WERI-Rb-1 (cell line): ENCODE measurements at regions not wholly inside any gene's neighbourhood (a gene's known extent, or its start where the extent isn't known, plus 50 kb on each side); places are given as distances from the start of the nearest gene placed in this dataset.
A peak's percentile ranks its signal among the peaks of the same experiment; 100 is the strongest.
"Not testable (repeated sequence)": the region's sequence is repeated elsewhere in the genome, so short reads cannot be mapped to it uniquely, and the experiment has no call there.

Experiments used
- DNase-seq: peaks from one replicate; pipeline ENCODE4 v3.0.0-alpha.2; 2020
- H3K27ac ChIP-seq: fragments of 250-450 bp; sonication (Bioruptor Pico); 2 replicates; pipeline ENCODE4 v1.5.1; 2020; ENCODE audit warnings: mild to moderate bottlenecking, moderate library complexity
- H3K27me3 ChIP-seq: fragments of 250-450 bp; sonication (Bioruptor Pico); 2 replicates; pipeline ENCODE4 v1.5.1; 2021; ENCODE audit warnings: mild to moderate bottlenecking, low read depth, moderate library complexity; ENCODE audit not compliant: insufficient read depth, severe bottlenecking
- H3K36me3 ChIP-seq: fragments of 250-450 bp; sonication (Bioruptor Pico); 2 replicates; pipeline ENCODE4 v1.5.1; 2020; ENCODE audit warnings: mild to moderate bottlenecking, moderate library complexity
- H3K4me3 ChIP-seq: 2 replicates; pipeline ENCODE4 v1.5.1; 2011; ENCODE audit warnings: low read depth, mild to moderate bottlenecking, control low read depth, low read length
- H3K9me3 ChIP-seq: fragments of 250-450 bp; sonication (Bioruptor Pico); 2 replicates; pipeline ENCODE4 v1.5.1; 2021; ENCODE audit warnings: mild to moderate bottlenecking, moderate library complexity; ENCODE audit not compliant: severe bottlenecking
- TF ChIP-seq, protein P1 (sequence below): IDR thresholded peaks from 2 replicates; pipeline ENCODE4 v1.5.1; 2011; ENCODE audit warnings: low read depth, mild to moderate bottlenecking, control low read depth, inconsistent platforms, low read length

DNA sequence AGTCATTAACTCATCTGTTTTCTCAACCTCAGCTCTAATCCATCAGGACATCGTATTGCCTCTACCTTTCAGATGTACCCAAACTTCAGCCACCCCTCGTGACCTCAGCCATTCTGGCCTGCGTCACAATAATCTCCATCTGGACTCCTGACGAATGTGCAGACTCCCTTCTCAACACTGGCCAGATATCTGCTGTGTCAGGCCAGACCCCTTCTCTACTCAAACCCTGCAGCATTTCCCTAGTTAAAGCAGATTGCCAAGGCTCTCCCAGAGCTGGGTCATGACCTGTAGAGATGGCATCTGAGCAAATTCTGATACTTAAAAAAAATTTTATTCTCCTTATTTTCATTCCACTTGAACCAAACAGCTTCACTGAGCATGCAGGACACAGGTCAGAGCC lies 69.5 kb upstream of the TMEM18 start:
- H3K27me3 ChIP-seq = no peaks in the 10 kb centered on the region
- TF ChIP-seq, protein P1, sequence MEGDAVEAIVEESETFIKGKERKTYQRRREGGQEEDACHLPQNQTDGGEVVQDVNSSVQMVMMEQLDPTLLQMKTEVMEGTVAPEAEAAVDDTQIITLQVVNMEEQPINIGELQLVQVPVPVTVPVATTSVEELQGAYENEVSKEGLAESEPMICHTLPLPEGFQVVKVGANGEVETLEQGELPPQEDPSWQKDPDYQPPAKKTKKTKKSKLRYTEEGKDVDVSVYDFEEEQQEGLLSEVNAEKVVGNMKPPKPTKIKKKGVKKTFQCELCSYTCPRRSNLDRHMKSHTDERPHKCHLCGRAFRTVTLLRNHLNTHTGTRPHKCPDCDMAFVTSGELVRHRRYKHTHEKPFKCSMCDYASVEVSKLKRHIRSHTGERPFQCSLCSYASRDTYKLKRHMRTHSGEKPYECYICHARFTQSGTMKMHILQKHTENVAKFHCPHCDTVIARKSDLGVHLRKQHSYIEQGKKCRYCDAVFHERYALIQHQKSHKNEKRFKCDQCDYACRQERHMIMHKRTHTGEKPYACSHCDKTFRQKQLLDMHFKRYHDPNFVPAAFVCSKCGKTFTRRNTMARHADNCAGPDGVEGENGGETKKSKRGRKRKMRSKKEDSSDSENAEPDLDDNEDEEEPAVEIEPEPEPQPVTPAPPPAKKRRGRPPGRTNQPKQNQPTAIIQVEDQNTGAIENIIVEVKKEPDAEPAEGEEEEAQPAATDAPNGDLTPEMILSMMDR = no peak
- H3K9me3 ChIP-seq = no peaks in the 10 kb centered on the region
- DNase-seq = peak; percentile 34
- H3K27ac ChIP-seq = no peak overlapping the region
- no peak overlapping the region for H3K4me3 ChIP-seq
- no peaks in the 10 kb centered on the region for H3K36me3 ChIP-seq

DNA sequence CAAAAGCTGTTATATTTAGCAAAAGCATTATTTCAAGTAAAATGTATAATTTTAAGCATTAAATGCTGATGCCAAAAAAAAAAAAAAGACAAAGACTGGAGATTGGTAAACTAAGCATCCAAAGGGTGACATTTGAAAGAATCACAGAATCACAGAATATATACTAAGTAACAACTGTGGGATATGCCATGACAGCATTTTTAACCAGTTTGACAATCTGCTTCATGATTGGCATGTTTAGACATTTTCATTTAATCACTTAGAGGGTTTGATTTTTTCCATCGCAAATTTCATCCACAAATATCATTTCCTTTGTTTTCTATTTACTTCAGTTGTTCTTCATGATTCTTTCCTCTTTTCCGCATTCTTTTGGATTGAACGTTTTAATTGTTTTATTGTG lies 66.9 kb upstream of the TMEM18 start:
- DNase-seq = no peak
- TF ChIP-seq, protein P1 = no peak
- no peaks in the 10 kb centered on the region for H3K27me3 ChIP-seq

GRCh38 chr2:742221-742620 lies 65.0 kb upstream of the TMEM18 start:
- Histone ChIP-seq H3K36me3 (no peaks in the 10 kb centered on the region), H3K27me3 (no peaks in the 10 kb centered on the region), H3K4me3 (no peak overlapping the region), H3K9me3 (no peaks in the 10 kb centered on the region), H3K27ac (no peak overlapping the region)
- TF ChIP-seq, protein P1 = no peak
- no peak for DNase-seq

More for the DNA sequence above, 66.9 kb upstream of the TMEM18 start:
- Histone ChIP-seq H3K36me3 (no peaks in the 10 kb centered on the region), H3K27ac (no peak overlapping the region), H3K9me3 (no peaks in the 10 kb centered on the region), H3K4me3 (no peak overlapping the region)

DNA sequence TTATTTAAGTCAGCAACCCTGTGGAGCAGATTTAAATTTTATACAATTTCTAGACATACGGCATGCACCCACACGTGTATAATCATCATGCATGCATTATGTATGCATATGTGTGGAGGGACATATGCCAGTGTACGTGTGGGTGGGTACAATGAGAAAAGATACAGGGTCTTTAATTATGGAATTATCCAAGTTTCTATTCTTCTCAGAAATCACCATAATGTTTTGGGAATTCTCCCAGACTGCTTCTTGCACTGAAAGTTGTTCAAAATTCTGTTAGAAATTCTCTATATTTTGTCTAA lies 63.9 kb upstream of the TMEM18 start:
- no peak for DNase-seq
- peak overlapping the region; percentile 87 for H3K4me3 ChIP-seq
- no peaks in the 10 kb centered on the region for H3K9me3 ChIP-seq
- H3K27ac ChIP-seq = peak overlapping the region; percentile 69
- H3K36me3 ChIP-seq = no peaks in the 10 kb centered on the region
- no peaks in the 10 kb centered on the region for H3K27me3 ChIP-seq
- TF ChIP-seq, protein P1 = no peak

- H3K27me3 ChIP-seq, H3K36me3 ChIP-seq, H3K9me3 ChIP-seq: not testable (repeated sequence)
- H3K27ac ChIP-seq = peak overlapping the region; percentile 73
- H3K4me3 ChIP-seq = peak overlapping the region; percentile 87
- peak; percentile 99 for DNase-seq
These were observed 63.4 kb upstream of the TMEM18 start for GRCh38 chr2:740322-741194.

DNA sequence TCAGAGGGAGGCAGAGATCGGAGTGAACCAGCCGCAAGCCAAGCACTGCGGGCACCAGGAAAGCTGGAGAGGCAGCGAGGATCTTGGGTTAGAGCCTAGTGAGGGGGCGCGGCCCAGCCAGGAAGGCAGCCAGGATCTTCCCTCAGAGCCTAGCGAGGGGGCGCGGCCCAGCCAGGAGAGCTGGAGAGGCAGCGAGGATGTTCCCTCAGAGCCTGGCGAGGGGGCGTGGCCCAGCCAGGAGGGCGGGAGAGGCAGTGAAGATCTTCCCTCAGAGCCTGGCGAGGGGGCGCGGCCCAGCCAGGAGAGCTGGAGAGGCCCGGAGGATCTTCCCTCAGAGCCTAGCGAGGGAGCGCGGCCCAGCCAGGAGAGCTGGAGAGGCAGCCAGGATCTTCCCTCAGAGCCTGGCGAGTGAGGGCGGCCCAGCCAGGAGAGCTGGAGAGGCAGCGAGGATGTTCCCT lies 62.7 kb upstream of the TMEM18 start:
- Histone ChIP-seq H3K27ac (peak overlapping the region; percentile 73), H3K4me3 (peak overlapping the region; percentile 87)
- not testable (repeated sequence) for H3K9me3 ChIP-seq, H3K36me3 ChIP-seq, H3K27me3 ChIP-seq
- peak; percentile 93 for DNase-seq

DNA sequence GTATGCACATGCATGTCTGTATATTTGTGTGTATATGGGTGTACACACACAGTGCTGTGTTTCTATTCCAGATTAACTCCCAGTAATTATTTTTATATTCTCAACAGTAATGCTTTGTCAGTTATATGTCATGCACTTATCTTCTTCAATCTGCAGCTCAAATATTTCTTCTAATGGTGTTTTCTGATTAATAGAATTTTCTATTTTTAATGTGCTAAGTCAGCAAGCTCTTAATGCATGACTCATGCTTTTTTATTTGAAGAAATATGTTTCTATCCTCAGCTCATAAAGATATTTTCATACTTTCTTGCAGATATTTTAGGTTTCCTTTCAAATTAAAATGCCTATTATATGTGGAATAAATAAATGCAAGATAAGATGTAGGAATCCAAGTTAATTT lies 59.7 kb upstream of the TMEM18 start:
- Histone ChIP-seq H3K27me3 (no peaks in the 10 kb centered on the region), H3K27ac (no peak overlapping the region), H3K9me3 (no peaks in the 10 kb centered on the region), H3K36me3 (no peaks in the 10 kb centered on the region), H3K4me3 (no peak overlapping the region)
- DNase-seq = no peak
- TF ChIP-seq, protein P1 = no peak
